Calu3 (cell line): ENCODE measurements at regions not wholly inside any gene's neighbourhood (a gene's known extent, or its start where the extent isn't known, plus 50 kb on each side); places are given as distances from the start of the nearest gene placed in this dataset.

Experiments
- BruUV-seq: library from RNA; stranded (reverse); fragments of 400-500 nt; replicated peaks from 2 replicates; lab custom pipeline; 2021; lab: Mats Ljungman, UMichigan
- CTCF ChIA-PET: fragments of 300-600 bp; sonication (Branson Sonifier 250); formaldehyde crosslinking; loops from one replicate; lab custom pipeline; 2022; ENCODE audit warnings: antibody characterized with exemption; lab: Charles Lee
- DNase-seq: peaks from one replicate; pipeline ENCODE4 v3.0.0; 2022
- H3K27ac Mint-ChIP-seq: one replicate; pipeline ENCODE4 v1.8.0; 2022; ENCODE audit warnings: mixed read lengths; ENCODE audit not compliant: unreplicated experiment
- H3K27me3 Mint-ChIP-seq: one replicate; pipeline ENCODE4 v1.8.0; 2022; ENCODE audit warnings: mixed read lengths; ENCODE audit not compliant: unreplicated experiment
- H3K36me3 Mint-ChIP-seq: one replicate; pipeline ENCODE4 v1.8.0; 2022; ENCODE audit warnings: mild to moderate bottlenecking, moderate library complexity, mixed read lengths; ENCODE audit not compliant: insufficient read depth, unreplicated experiment
- H3K4me1 Mint-ChIP-seq: one replicate; pipeline ENCODE4 v1.8.0; 2022; ENCODE audit warnings: mild to moderate bottlenecking, low read depth, mixed read lengths; ENCODE audit not compliant: unreplicated experiment
- H3K4me3 Mint-ChIP-seq: one replicate; pipeline ENCODE4 v1.8.0; 2022; ENCODE audit warnings: mild to moderate bottlenecking, low read depth, moderate library complexity, mixed read lengths; ENCODE audit not compliant: unreplicated experiment
- H3K9me3 Mint-ChIP-seq: one replicate; pipeline ENCODE4 v1.8.0; 2022; ENCODE audit warnings: low read depth, mixed read lengths; ENCODE audit not compliant: unreplicated experiment
- CTCF ChIP-seq: fragments of 200-600 bp; IDR thresholded peaks from one replicate; pipeline ENCODE4 v1.8.0; 2022; ENCODE audit warnings: antibody characterized with exemption; ENCODE audit not compliant: unreplicated experiment
- intact Hi-C: fragments of 100-400 bp; cut with micrococcal nuclease; formaldehyde crosslinking; loops from one replicate; pipeline ENCODE4 v1.10.0; 2022; ENCODE audit not compliant: unreplicated experiment

DNA sequence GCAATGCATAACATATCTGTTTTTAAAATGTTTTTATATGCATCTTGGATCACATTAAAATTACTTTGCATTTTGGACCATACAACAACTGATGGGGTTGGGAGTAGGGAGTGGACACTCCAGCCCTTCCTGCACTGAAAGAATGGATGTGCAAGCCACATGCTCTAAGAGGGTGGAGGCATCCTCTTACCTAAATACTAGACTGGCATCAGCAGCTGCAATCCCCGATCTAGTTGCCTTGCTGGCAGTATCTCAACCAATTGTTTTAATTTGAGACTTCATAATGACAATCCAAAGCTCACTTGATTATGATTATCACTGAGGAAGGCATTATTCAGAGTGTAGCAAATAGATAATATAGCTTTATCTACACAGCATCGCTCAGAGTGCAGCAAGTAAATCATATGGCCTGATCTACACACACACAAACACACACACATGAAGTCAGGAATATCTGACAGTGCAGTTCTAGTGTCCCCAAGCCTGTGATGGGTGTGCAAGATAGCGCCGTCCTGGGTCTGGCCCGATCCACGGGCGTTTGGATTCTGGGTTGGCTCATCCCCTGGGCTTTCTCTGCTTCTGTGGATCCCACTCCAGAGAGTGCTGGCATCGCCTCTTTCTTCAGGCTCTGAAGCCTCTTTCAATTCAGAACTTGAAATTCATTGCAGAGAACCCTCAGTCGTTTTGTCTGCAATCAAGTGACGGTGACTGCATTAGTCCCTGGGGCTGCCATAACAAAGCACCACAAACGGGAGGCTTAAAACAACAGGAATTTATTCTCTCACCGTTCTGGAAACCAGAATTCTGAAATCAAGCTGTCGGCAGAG is 181.3 kb downstream of the ETS2 start:
- no TSS peak for BruUV-seq
- H3K27me3 Mint-ChIP-seq: no peaks in the 10 kb centered on the region

DNA sequence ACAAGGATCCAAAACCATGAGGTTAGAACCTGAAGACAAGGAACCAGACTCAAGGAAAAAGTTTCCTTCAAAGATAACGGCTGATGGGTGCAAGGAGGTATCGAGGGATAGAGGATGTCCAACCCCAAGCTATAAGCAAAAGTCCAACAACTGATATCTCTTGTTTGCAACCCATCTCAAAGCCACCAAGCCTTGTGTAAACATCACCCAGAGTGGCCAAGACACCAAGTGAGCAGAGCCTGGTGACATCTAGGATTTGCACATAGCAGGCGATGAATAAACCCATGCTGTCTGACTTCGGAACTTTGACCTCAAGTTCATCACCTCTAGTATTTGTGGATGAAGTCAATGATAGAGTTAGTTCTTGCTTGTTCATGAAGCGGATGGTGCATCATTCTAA is 180.7 kb downstream of the ETS2 start:
- intact Hi-C loops: no loop called here
- no peak for DNase-seq
- CTCF ChIA-PET: interaction anchor here (0.7 kb wide), 1 partner anchor 324 kb away, joined by 4 read pairs; no protein-coding TSS in a partner anchor
- Mint-ChIP-seq H3K4me1 (no peaks in the 10 kb centered on the region), H3K4me3 (no peak overlapping the region), H3K27me3 (no peaks in the 10 kb centered on the region), H3K27ac (no peak overlapping the region), H3K9me3 (no peaks in the 10 kb centered on the region), H3K36me3 (no peaks in the 10 kb centered on the region)
- no TSS peak for BruUV-seq
- TF ChIP-seq CTCF: no peak

More for the DNA sequence above, 181.3 kb downstream of the ETS2 start:
- Mint-ChIP-seq H3K4me1 (no peaks in the 10 kb centered on the region), H3K4me3 (no peak overlapping the region), H3K9me3 (no peaks in the 10 kb centered on the region), H3K27ac (no peak overlapping the region), H3K36me3 (no peaks in the 10 kb centered on the region)
- DNase-seq: no peak
- intact Hi-C loops: no loop called here
- CTCF ChIA-PET: no interaction called here
- TF ChIP-seq CTCF: no peak

GRCh38 chr21:38985568-38986378 is 180.0 kb downstream of the ETS2 start:
- TF ChIP-seq CTCF: no peak
- Mint-ChIP-seq H3K27ac (no peak overlapping the region), H3K36me3 (no peaks in the 10 kb centered on the region), H3K4me3 (no peak overlapping the region), H3K9me3 (no peaks in the 10 kb centered on the region), H3K4me1 (no peaks in the 10 kb centered on the region), H3K27me3 (no peaks in the 10 kb centered on the region)
- CTCF ChIA-PET: interaction anchor here (0.7 kb wide), 1 partner anchor 323 kb away, joined by 4 read pairs; no protein-coding TSS in a partner anchor
- no peak for DNase-seq
- no TSS peak for BruUV-seq
- intact Hi-C loops: no loop called here

- Mint-ChIP-seq H3K27ac (no peak overlapping the region), H3K36me3 (no peaks in the 10 kb centered on the region)
- CTCF ChIA-PET: no interaction called here
These were observed 179.3 kb downstream of the ETS2 start for GRCh38 chr21:38984982-38985567.

More at GRCh38 chr21:38984982-38985567, 179.3 kb downstream of the ETS2 start:
- no peak for TF ChIP-seq CTCF
- DNase-seq: no peak
- Mint-ChIP-seq H3K9me3 (no peaks in the 10 kb centered on the region), H3K4me1 (no peaks in the 10 kb centered on the region), H3K4me3 (no peak overlapping the region), H3K27me3 (no peaks in the 10 kb centered on the region)
- no TSS peak for BruUV-seq
- intact Hi-C loops: no loop called here
